PFSK-1 (cell line): ENCODE measurements at regions not wholly inside any gene's neighbourhood (a gene's known extent, or its start where the extent isn't known, plus 50 kb on each side); places are given as distances from the start of the nearest gene placed in this dataset.

Source experiments
- FOXP2 ChIP-seq: optimal IDR thresholded peaks from 2 replicates; pipeline ENCODE3; 2011; ENCODE audit warnings: borderline replicate concordance, control low read depth, inconsistent platforms; ENCODE audit not compliant: insufficient read depth; ENCODE audit errors: extremely low read length, extremely low read depth
- POLR2AphosphoS5 ChIP-seq: IDR thresholded peaks from 2 replicates; pipeline ENCODE4 v1.6.1; 2012; ENCODE audit warnings: low read depth, mild to moderate bottlenecking, control low read depth, low read length, moderate library complexity
- SIN3A ChIP-seq: IDR thresholded peaks from 2 replicates; pipeline ENCODE4 v1.6.1; 2012; ENCODE audit warnings: mild to moderate bottlenecking, low read length, moderate library complexity, borderline replicate concordance; ENCODE audit not compliant: insufficient read depth
- TAF1 ChIP-seq: IDR thresholded peaks from 2 replicates; pipeline ENCODE4 v1.6.1; 2012; ENCODE audit warnings: low read length, control low read depth, borderline replicate concordance; ENCODE audit not compliant: insufficient read depth
- TF ChIP-seq, protein P1 (sequence below), 2 experiments: IDR thresholded peaks; 2 replicates each; pipeline versions ENCODE4 v1.6.1 to v1.8.0; 2011 to 2012; ENCODE audit warnings: low read depth in 2 of 2, low read length in 2 of 2, control low read depth in 1 of 2, inconsistent platforms in 1 of 2, mild to moderate bottlenecking in 1 of 2, moderate library complexity in 1 of 2; ENCODE audit not compliant: insufficient read depth in 1 of 2

DNA sequence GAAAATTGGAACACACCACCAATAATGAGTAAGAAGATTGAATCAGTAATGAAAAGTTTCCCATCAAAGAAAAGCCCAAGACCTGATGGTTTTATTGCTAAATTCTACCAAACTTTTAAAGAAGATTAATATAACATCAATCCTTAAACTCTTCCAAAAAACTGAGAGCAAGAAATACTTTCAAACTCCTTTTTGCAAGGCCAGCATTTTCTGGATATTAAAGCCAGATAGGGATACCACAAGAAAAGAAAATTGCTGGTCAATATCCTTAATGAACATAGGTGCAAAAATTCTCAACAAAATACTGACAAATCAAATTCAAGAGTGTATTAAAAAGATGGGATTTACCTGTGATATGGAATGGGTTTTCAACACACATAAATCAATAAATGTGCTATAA is 484.6 kb downstream of the ANKRD50 start:
- TF ChIP-seq TAF1 (no peak), POLR2AphosphoS5 (no peak), SIN3A (no peak), FOXP2 (no peak)
- TF ChIP-seq, protein P1, sequence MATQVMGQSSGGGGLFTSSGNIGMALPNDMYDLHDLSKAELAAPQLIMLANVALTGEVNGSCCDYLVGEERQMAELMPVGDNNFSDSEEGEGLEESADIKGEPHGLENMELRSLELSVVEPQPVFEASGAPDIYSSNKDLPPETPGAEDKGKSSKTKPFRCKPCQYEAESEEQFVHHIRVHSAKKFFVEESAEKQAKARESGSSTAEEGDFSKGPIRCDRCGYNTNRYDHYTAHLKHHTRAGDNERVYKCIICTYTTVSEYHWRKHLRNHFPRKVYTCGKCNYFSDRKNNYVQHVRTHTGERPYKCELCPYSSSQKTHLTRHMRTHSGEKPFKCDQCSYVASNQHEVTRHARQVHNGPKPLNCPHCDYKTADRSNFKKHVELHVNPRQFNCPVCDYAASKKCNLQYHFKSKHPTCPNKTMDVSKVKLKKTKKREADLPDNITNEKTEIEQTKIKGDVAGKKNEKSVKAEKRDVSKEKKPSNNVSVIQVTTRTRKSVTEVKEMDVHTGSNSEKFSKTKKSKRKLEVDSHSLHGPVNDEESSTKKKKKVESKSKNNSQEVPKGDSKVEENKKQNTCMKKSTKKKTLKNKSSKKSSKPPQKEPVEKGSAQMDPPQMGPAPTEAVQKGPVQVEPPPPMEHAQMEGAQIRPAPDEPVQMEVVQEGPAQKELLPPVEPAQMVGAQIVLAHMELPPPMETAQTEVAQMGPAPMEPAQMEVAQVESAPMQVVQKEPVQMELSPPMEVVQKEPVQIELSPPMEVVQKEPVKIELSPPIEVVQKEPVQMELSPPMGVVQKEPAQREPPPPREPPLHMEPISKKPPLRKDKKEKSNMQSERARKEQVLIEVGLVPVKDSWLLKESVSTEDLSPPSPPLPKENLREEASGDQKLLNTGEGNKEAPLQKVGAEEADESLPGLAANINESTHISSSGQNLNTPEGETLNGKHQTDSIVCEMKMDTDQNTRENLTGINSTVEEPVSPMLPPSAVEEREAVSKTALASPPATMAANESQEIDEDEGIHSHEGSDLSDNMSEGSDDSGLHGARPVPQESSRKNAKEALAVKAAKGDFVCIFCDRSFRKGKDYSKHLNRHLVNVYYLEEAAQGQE (IDR thresholded peaks at IDR 0.05; ENCODE audit: insufficient read depth in 1 of 2, low read depth in 2 of 2, low read length in 2 of 2): no peak
